ENCODE measurements at regions not wholly inside any gene's neighbourhood (a gene's known extent, or its start where the extent isn't known, plus 50 kb on each side); places are given as distances from the start of the nearest gene placed in this dataset.

- Histone ChIP-seq H3K36me3 (no peaks in the 10 kb centered on the region), H3K4me3 (no peak overlapping the region), H3K27ac (no peak overlapping the region), H3K9me3 (no peaks in the 10 kb centered on the region), H3K4me1 (no peaks in the 10 kb centered on the region), H3K27me3 (peaks cover 17 to 41% (median 41%) of the 10 kb centered on the region in 3 donors)
- DNase-seq (no peak), ATAC-seq (no peak)
- intact Hi-C loops (cut with DNase I; ENCODE audit: low total_unique reads), result no loop called here
- in situ Hi-C loops (cut with MboI; ENCODE audit: low sequenced_read_pairs in 4 of 4), result no loop called here
- TF ChIP-seq POLR2A (IDR thresholded peaks at IDR 0.05) (no peak), CTCF (IDR thresholded peaks at IDR 0.05 in 4 of 5, conservative IDR thresholded peaks at IDR 0.05 in 1 of 5) (no peak)
Measured at GRCh38 chr22:27139935-27140511, 482.6 kb downstream of the MIAT start.

- no peak overlapping the region for H3K4me3 ChIP-seq
- no peak overlapping the region for H3K27ac ChIP-seq
- intact Hi-C loops (cut with DNase I; ENCODE audit: low total_unique reads), result no loop called here
- no peaks in the 10 kb centered on the region for H3K36me3 ChIP-seq
- H3K9me3 ChIP-seq, result no peaks in the 10 kb centered on the region
- H3K27me3 ChIP-seq, result peaks cover 12 to 41% (median 26%) of the 10 kb centered on the region in 3 donors
- no peaks in the 10 kb centered on the region for H3K4me1 ChIP-seq
- TF ChIP-seq CTCF (IDR thresholded peaks at IDR 0.05 in 4 of 5, conservative IDR thresholded peaks at IDR 0.05 in 1 of 5) (no peak), POLR2A (IDR thresholded peaks at IDR 0.05) (no peak)
- in situ Hi-C loops (cut with MboI; ENCODE audit: low sequenced_read_pairs in 4 of 4), result no loop called here
- ATAC-seq, result no peak
- DNase-seq, result no peak
Measured at GRCh38 chr22:27142286-27142685, 484.9 kb downstream of the MIAT start.

GRCh38 chr22:27144321-27144720 lies 486.9 kb downstream of the MIAT start:
- no peak overlapping the region for H3K4me3 ChIP-seq
- no peak for TF ChIP-seq CTCF (IDR thresholded peaks at IDR 0.05 in 4 of 5, conservative IDR thresholded peaks at IDR 0.05 in 1 of 5)
- no peaks in the 10 kb centered on the region for H3K9me3 ChIP-seq
- in situ Hi-C loops (cut with MboI; ENCODE audit: low sequenced_read_pairs in 4 of 4), result no loop called here
- no peaks in the 10 kb centered on the region for H3K4me1 ChIP-seq
- H3K27ac ChIP-seq, result no peak overlapping the region
- H3K36me3 ChIP-seq, result no peaks in the 10 kb centered on the region
- ATAC-seq (no peak), DNase-seq (no peak)
- H3K27me3 ChIP-seq, result peaks cover 24 to 32% (median 28%) of the 10 kb centered on the region in 3 donors
- intact Hi-C loops (cut with DNase I; ENCODE audit: low total_unique reads), result no loop called here

GRCh38 chr22:27146866-27147633 lies 489.7 kb downstream of the MIAT start:
- ATAC-seq (no peak), DNase-seq (no peak)
- H3K27me3 ChIP-seq, result peaks cover 9 to 37% (median 26%) of the 10 kb centered on the region in 3 donors
- in situ Hi-C loops (cut with MboI; ENCODE audit: low sequenced_read_pairs in 4 of 4) (no loop called here), intact Hi-C loops (cut with DNase I; ENCODE audit: low total_unique reads) (no loop called here)
- TF ChIP-seq POLR2A (IDR thresholded peaks at IDR 0.05) (no peak), CTCF (IDR thresholded peaks at IDR 0.05 in 4 of 5, conservative IDR thresholded peaks at IDR 0.05 in 1 of 5) (no peak)
- no peaks in the 10 kb centered on the region for H3K4me1 ChIP-seq
- H3K4me3 ChIP-seq, result no peak overlapping the region
- no peak overlapping the region for H3K27ac ChIP-seq
- H3K36me3 ChIP-seq, result no peaks in the 10 kb centered on the region
- no peaks in the 10 kb centered on the region for H3K9me3 ChIP-seq

Data from gastrocnemius medialis (tissue), 4 donors.